GM06990 (cell line): ENCODE measurements at regions not wholly inside any gene's neighbourhood (a gene's known extent, or its start where the extent isn't known, plus 50 kb on each side); places are given as distances from the start of the nearest gene placed in this dataset.

Experiments
- DNase-seq: peaks from one replicate; pipeline ENCODE4 v3.0.0-alpha.2; 2011; ENCODE audit not compliant: insufficient read length; ENCODE audit errors: extremely low read depth
- H3K27me3 ChIP-seq: replicated peaks from 2 replicates; pipeline ENCODE4 v1.6.0; 2011; ENCODE audit warnings: low read length; ENCODE audit not compliant: control insufficient read depth, insufficient read depth
- H3K36me3 ChIP-seq: 2 replicates; pipeline ENCODE4 v1.5.1; 2011; ENCODE audit warnings: low read length; ENCODE audit not compliant: control insufficient read depth, insufficient read depth
- H3K4me3 ChIP-seq: replicated peaks from 2 replicates; pipeline ENCODE4 v1.5.1; 2011; ENCODE audit warnings: low read depth, mild to moderate bottlenecking, control low read depth, low read length
- TF ChIP-seq, protein P1 (sequence below): IDR thresholded peaks from 2 replicates; pipeline ENCODE4 v1.5.1; 2011; ENCODE audit warnings: low read length, control low read depth, mild to moderate bottlenecking, inconsistent platforms; ENCODE audit not compliant: insufficient read depth, poor library complexity, severe bottlenecking

DNA sequence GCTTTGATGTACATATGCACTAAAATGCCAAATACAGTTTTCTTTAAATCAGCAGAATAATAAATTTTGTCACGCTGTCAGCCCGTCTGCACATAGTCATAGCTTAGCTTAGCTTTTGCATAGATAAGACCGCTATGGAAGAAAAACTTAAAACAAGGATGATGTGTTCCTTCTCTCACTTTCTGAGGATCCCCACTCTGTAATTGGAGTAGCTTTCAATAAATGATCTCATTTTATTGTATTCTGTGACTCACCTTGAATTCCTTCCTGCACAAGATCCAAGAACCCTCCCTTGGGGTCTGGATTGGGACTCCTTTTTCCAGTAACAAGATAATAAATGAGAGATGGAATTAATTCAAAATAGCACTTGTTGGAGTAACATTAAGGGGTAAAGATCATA lies 186.2 kb downstream of the CDH26 start:
- H3K36me3 ChIP-seq, result no peaks in the 10 kb centered on the region
- no peak for DNase-seq
- no peak overlapping the region for H3K4me3 ChIP-seq
- TF ChIP-seq, protein P1, sequence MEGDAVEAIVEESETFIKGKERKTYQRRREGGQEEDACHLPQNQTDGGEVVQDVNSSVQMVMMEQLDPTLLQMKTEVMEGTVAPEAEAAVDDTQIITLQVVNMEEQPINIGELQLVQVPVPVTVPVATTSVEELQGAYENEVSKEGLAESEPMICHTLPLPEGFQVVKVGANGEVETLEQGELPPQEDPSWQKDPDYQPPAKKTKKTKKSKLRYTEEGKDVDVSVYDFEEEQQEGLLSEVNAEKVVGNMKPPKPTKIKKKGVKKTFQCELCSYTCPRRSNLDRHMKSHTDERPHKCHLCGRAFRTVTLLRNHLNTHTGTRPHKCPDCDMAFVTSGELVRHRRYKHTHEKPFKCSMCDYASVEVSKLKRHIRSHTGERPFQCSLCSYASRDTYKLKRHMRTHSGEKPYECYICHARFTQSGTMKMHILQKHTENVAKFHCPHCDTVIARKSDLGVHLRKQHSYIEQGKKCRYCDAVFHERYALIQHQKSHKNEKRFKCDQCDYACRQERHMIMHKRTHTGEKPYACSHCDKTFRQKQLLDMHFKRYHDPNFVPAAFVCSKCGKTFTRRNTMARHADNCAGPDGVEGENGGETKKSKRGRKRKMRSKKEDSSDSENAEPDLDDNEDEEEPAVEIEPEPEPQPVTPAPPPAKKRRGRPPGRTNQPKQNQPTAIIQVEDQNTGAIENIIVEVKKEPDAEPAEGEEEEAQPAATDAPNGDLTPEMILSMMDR, result no peak
- no peaks in the 10 kb centered on the region for H3K27me3 ChIP-seq

DNA sequence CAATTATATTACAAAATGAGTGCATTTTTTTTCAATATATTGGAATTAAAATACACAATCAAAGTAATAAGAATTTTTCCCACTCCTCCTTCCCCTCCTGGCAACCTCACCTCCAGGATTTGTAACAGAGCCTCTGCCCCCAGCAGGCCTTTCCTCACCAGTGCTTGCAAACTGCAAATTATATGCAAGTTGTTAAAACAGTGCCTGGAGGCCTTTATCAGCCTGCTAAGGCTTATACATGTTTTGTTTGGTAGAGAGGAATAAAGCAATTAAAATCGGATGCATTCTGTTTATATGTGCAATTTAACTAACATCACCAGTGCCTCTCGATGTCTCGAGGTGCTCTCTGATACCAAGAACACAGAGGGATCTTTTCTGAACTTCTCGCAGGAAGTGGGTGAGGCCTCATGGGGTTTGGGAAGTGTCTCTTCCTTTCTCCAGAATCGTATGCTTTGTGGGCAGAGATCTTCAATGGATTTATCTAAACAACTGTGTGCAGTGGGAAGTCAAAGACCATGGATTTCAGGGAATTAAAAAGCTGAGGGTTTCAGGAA lies 186.8 kb downstream of the CDH26 start:
- H3K36me3 ChIP-seq, result no peaks in the 10 kb centered on the region
- DNase-seq, result no peak

DNA sequence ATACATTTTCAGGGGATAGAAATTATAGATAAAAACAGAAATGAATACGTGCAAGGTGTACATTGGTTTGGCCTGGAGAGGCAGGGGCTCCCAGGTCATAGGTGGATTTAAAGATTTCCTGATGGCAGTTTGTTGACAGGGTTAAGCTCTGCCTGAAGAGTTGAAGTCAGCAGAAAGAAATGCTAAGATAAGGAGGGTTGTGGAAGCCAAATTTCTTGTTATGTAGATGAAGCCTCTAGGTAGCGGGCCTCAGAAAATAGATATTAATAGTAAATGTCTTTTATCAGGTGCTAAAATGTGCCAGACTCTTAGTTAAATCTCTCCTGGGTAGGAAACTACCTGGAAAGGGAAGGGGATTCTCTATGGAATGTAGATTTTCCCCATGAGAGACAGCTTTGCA lies 188.8 kb downstream of the CDH26 start:
- TF ChIP-seq, protein P1, result no peak
- Histone ChIP-seq H3K36me3 (no peaks in the 10 kb centered on the region), H3K4me3 (no peak overlapping the region), H3K27me3 (no peaks in the 10 kb centered on the region)
- no peak for DNase-seq

More for the DNA sequence above, 186.8 kb downstream of the CDH26 start:
- TF ChIP-seq, protein P1, result no peak
- no peak overlapping the region for H3K4me3 ChIP-seq
- no peaks in the 10 kb centered on the region for H3K27me3 ChIP-seq

DNA sequence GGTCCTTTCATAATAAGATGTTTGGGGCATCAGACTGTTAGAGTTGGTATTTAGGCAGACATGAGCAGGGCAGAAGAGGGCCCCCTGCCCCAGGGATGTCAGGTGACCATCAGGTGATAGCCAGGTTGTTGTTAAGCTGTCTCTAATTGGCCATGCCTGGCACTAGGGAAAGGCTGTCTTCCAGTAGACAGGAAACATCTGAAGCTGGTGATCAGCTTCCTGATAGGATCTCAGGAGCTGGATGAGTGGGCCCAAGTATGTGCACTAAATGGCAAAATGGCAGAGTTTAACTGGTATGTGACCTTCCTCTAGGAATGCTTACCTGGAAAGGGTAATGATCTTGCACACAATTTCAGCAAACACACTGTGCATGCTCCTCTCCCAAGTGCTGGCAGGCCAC lies 190.7 kb downstream of the CDH26 start:
- Histone ChIP-seq H3K4me3 (no peak overlapping the region), H3K36me3 (no peaks in the 10 kb centered on the region), H3K27me3 (no peaks in the 10 kb centered on the region)
- no peak for DNase-seq
- TF ChIP-seq, protein P1, result no peak

DNA sequence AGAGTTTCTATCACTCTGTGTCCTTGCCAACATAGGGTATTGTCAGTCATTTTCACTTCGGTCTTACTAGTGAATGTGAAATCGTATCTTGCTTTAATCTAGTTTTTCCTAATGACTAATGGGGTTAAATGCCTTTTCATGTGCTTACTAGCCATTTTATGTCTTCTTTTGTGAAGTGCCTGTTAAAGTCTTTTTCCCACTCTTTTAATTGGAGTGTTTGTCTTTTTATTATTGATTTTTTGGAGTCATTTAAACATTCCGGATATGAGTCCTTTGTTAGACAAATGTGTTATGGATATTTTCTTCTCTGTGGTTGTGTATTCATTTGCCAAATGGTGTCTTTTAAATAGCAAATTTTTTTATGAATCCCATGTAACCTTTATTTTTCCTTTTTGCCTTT lies 194.6 kb downstream of the CDH26 start:
- Histone ChIP-seq H3K36me3 (no peaks in the 10 kb centered on the region), H3K4me3 (no peak overlapping the region), H3K27me3 (no peaks in the 10 kb centered on the region)
- TF ChIP-seq, protein P1, result no peak
- DNase-seq, result no peak

DNA sequence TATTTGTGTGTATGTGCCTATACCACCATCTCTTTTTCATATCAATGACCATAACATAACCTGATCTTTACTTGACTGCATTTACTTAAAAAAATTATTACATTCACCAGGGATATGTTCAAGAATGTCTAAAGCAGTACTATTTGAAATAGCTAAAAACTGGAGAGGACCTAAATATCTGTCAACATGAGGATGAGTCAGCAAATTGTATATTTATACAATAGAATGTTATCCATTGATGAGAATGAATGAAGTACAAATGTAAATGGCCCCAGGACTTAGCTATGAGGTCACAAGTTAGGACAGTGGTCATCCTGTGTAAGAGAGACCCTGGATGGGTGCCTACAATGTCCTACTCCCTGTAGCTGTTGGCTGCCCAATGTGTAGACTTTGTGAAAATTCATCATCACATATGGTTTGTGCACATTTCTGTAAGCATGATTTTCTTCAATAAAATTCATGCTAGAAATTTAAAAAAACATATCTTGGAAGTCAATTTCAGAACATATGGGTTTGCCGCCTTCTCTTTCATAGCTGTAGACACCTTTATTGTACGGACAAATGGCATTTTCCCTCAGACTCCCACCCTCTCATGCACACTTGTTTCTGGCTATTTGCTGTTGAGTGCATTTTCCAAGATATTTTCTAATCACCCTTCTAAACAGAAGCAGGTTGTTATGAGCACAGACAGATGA lies 202.4 kb downstream of the CDH26 start:
- no peaks in the 10 kb centered on the region for H3K27me3 ChIP-seq
- no peak for DNase-seq
- H3K4me3 ChIP-seq, result no peak overlapping the region
- no peaks in the 10 kb centered on the region for H3K36me3 ChIP-seq
- TF ChIP-seq, protein P1, result no peak
